ENCODE measurements at regions not wholly inside any gene's neighbourhood (a gene's known extent, or its start where the extent isn't known, plus 50 kb on each side); places are given as distances from the start of the nearest gene placed in this dataset.
"Not testable (repeated sequence)": the region's sequence is repeated elsewhere in the genome, so short reads cannot be mapped to it uniquely, and the experiment has no call there.

DNA sequence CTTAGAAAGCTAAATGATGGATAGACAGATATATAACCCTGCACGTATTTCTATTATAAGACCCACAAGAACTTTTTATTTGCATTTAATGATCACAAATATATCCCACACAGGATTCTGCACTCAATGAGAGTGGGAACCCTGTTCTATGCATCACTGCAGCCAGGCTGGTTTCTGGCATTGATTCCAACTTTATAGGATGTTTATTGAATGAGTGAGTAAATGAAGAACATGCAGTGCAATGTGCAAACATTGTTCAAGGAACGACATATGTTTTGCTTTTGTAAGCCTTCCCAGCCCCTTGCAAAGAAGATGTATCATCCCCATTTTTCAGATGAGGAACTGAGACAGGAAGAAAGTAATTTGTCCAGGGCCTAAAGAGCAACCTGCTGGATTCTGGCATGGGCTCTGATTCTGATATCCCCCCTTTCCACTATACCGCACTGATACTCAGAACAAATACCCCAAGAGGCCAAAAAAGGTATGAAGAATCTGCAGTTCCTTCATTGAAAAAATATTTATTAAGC, 246.3 kb downstream of the LACC1 start:
- DNase-seq (ENCODE audit: low spot score), result no peak

DNA sequence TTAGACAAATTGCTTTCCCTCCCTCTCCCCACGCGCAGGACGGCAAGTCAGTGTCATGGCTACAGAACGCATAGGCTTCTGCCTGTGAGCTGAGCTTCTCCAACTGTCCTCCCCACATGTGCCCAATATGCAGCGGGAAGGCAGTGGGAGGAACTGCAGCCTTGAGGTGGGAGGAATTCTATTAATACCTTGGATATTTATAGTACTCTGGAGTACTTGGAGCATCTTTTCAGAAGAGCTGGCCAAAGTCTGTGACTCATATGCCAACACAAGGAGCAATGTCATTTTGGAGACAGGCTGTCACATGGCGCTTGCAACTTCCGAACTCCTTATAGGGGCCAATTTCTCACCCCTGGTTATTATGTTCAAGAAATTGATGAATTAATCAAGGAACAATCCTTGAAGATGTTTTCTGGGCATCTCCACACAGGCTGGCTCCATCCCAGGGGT, 245.0 kb upstream of the SERP2 start:
- no peak for DNase-seq (ENCODE audit: low spot score)

DNA sequence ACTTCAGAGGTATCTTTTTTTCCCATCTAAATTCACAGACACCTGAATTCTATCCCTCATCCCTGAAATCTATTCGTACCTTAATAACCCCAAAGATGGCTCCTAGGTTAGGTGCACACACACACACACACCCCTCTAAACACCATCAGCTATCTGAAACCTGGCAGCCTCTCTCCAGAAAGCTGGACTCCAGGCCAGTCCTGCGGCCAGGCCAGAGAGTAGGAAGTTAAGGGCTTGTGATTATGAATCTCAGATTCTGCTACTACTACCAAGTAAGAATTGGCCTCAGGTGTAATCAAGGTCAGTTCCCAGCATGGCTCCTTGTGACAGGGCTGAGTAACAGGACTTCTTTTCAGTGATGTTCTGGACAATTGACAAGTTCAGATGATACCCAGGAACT, 244.2 kb upstream of the SERP2 start:
- DNase-seq (ENCODE audit: low spot score), result no peak

DNA sequence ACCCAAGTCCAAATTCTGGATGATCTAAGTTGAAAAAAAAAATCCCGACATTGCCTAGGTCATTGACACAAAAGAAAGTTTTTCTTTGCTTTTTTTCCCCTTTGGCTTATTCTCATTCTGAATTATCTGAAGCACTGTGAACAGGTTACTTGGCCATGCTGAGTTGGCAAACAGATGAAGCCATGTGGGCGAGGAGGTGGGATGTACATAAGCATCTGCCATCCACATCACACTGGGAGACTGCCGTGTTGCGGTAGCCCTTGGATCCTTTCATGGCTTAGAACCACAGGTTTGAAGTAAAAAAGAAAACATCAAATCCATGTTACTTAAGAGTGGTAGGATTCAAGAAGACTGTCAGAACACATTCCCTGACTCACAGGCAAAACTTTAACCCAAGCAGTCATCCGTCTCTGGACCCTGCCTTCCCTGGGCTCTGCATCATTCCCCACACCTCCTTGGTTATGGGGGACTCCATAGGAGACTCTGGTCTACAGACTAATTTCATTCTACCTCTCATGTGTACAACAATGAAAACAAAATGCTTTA, 242.5 kb upstream of the SERP2 start:
- DNase-seq (ENCODE audit: low spot score), result no peak

DNA sequence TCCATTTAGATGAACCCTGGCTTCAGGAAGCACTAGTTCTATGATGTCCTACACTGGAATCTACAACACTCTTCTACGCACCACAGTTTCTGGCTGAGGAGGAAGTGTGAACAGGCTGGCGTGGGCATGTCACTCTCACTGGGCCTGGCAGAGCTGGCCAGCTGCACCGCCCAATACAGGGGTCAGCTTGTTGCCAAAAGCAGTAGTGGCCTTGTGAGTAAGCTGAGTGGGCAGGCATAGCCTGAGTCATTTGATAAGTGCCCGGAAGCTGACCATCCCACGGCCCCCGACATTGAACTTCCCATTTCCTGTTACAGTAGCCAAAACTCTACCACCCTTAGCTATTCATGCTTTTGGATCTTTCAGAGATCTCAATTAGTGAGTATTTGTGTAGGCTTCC, 240.9 kb upstream of the SERP2 start:
- DNase-seq (ENCODE audit: low spot score), result peak; percentile 9

DNA sequence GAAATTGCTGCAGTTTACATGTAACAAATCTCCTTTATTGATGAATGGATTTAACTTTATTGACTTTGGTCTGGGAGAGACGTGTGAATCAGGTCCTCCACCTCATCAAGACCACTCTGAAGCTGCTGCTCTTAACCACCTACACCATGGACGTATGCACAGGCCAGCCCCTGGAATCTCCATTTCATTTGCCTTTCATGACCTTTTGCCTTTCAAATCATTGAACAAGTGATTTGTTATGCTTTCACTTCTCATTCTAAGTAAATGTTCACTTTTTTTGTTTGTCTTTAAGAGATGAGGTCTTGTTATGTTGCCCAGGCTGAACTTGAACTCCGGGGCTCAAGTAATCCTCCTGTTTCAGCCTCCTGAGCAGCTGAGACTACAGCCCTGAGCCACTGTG, 240.0 kb upstream of the SERP2 start:
- DNase-seq (ENCODE audit: low spot score), result no peak

DNA sequence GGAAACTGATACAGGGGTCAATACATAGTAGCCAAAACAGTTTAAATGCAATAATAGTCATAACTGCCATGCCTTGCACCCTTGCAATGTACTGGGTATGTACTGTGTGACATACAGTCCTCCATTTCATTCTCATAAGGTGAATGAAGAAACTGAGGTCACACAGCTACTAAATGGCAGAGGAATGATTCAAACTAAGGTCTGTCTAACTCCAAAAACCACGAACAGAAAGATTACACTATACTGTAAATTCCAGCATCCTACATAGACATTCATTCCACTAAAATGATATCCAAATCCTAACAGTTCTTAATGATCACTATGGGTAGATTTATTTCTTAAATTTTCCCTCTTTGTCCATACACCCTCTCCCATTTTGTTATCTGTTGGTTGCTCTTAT, 238.1 kb upstream of the SERP2 start:
- no peak for DNase-seq (ENCODE audit: low spot score)

DNA sequence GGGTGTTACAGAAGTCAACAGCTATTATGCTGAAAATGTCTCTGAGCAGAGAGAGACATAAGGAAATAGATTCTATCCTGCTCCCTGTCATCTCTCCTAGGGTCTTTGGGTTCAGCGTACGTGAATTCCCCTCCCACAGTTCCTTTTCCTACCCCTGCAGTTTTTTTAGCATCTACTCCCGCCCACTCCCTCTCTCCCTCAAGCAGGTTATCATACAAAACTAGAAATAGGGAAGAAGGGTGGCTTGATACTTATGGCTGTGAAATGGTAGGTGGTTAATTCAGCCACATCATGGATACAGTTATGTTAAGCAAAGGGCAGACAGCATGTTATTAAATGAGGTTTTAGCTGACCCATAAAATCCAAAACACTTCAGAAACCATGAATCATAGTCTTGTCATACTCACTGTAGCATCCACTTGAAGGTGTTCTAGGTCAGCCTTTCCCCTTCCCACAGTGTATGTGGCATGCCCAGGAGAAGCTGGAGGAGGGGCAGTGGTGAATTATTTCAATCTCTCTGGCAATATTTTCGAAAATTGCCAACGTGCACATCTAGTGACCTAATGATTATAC, 236.8 kb upstream of the SERP2 start:
- no peak for DNase-seq (ENCODE audit: low spot score)

DNA sequence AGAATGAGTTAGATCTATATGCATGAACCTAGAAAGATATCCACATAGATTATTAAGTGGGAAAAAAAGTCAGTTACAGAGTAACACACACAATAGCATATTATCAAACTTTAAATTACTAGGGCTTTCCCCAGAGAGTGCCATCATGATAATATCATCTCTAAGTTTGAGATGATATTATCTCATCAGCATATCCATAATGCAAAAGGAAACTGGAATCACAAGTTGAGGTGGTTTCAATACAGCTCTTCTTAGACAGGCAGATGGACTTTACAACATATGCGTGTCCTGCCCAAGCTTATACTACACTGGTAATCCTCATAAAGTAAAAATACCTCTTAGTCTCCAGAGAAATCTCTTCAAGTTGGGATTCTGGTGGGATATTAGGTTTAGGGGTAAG, 236.2 kb upstream of the SERP2 start:
- DNase-seq (ENCODE audit: low spot score), result no peak

DNA sequence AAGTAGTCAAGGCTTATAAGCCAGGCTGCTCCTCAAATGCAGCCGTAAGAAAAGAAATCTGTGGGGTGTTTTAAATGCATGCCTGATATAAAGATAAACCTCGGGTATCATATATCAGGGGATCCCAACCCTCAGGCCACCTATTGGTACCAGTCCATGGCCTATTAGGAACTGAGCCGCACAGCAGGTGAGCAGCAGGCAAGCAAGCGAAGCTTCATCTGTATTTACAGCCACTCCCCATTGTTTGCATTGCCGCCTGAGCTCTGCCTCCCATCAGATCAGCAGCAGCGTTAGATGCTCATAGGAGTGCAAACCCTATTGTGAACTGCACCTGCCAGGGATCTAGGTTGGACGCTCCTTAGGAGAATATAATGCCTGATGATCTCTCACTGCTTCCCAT, 233.5 kb upstream of the SERP2 start:
- DNase-seq (ENCODE audit: low spot score), result no peak

DNA sequence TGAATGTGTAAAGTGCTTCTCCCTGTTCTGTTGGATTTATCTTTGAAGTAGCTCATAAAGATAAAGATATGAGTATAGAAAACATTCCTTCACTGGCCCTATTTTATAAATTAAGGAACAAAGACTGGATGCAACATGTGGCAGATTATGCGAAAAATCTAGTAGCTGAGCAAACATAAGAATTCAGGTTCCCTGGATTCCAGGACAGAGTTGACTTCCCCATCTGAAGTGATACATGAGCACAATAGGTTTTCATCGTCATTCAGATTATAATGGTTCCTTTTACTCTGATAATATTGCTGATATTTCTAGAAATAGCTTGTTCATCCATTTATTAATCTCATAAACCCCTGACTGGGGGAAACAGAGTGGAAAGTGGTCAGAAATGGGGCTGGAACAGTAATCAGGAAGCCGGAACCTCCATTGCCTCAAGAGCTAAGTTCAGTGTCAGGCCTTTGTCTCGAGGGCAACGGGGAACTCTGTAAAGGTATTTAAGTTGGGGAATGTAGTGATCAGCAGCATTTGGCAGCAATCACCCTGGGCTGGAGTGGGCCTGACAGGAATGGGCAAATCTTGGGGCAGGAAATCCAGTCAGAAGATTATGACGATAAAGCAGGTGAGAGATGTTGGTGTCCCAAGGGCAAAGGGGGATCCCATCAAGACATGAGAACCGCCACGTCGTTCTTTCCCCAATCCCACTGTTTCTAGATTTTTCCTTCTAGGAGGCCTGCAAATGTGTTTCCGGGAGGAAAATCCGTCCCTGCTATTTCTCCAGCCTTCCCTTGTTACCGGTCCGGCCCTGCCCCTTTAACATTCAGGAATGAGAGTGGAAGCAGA, 232.5 kb upstream of the SERP2 start:
- DNase-seq (ENCODE audit: low spot score), result peak; percentile 19

DNA sequence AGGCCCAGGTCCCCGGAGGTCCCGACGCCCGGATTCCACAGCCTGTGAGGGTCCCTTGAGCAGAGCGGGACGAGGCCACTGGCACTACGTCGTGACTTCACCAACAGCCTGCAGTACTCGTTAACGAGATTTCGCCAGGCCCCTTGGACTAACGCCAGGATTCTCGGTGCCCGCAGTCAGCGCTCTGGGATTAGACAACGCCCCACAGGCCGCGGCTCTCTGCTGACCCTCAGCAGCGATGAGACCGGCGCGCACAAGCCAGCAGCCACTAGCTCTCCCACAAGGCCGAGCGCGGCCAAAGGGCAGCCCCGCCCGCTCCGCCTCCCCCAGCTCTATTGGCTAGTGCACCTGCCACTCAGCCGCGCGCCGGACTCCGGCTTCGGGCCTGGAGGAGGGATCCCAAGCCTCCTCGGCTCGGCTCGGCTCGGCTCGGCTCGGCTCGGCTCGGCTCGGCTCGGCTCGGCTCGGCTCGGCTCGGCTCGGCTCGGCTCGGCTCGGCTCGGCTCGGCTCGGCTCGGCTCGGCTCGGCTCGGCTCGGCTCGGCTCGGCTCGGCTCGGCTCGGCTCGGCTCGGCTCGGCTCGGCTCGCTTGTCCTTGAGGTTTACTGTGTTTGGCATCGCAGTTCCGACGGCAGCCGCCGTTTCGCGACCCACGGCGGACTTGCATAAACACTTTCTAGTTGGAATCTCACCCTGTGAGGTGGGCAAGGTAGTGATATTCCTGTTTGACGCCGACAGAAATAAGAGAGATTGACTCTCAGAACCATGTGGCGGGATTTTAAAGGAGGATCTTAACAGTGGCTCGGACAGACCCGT, 231.7 kb upstream of the SERP2 start:
- peak; percentile 98 for DNase-seq (ENCODE audit: low spot score)

DNA sequence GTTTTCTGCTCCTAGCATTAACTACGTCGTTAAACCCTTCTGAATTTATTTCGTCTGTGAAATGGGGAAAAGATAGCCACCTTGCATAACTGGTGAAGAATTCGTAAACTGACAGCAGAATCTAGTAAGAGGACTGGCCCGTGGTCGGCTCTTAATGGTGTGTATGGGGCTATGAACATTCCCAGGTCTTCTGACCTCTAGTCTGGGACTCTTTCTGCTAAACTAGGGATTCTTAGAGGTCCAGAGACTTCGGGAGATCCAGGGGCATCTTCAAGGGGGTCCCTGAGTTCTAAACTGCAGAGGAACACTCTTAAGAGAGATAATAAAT, 231.1 kb upstream of the SERP2 start:
- DNase-seq (ENCODE audit: low spot score), result no peak

DNA sequence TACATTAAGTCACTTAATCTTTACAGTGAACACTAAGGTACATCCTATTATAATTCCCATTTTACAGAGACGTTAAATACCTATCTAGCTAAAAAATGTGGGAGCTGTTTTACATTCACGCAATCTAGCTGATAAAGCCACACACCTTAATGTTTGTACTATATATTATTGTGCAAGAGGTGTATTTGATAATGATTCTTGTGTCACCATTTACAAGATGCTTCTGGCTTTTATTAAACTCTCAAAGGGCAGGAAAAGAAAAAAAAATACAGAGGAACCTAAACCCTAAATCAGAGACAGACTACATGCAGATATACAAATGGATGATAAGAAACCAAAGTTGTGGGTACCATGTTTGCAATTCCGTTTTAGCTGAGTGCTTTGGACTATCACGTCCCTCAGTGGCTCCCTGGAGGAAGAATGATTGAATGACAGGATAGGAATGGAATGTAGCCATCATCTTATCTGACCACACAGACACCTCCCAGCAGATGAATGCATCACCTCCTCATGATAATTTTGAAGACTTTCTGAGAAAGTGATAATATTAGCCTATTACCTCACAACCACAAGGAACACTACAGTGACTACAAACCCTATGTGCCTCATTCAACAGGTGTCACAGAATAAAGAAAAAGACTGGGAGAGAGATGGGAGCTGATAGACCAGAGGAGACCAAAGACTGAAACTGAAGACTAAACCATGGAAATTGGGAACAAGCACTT, 230.5 kb upstream of the SERP2 start:
- peak; percentile 80 for DNase-seq (ENCODE audit: low spot score)

DNA sequence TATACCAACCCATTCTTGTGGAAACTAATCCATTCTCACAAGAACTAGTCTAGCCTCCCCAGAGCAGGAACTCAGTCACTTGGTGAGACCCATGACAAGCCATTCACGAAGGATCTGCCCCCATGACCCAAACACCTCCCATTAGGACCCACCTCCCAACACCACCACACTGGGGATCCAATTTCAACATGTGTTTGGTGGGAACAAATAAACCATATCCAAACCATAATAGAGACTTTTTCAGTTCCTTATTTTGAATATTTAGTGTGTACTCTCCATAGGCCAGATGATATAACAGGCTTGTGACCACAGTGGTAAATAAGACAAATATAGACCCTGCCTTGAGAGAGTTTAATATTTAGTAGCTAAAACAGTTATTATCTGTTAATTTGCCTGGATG, 227.5 kb upstream of the SERP2 start:
- no peak for DNase-seq (ENCODE audit: low spot score)

DNA sequence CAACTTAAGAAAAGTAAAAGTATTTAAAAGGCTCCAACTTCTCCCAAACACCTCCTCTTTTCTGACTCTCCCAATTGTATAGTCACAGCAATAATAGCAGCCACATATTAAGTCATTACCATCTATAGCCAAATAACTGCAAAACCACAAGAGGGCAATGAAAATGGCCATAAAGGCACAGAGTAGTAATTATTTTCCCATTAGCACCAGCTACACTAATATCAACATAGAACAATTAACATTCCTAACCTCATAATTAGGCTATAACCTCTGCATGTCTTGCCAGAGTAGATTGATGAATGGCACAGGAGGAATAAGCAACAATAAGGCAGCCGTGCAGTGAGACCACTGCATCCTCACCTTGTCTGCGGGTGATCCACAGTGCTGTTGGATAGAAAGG, 226.4 kb upstream of the SERP2 start:
- no peak for DNase-seq (ENCODE audit: low spot score)

DNA sequence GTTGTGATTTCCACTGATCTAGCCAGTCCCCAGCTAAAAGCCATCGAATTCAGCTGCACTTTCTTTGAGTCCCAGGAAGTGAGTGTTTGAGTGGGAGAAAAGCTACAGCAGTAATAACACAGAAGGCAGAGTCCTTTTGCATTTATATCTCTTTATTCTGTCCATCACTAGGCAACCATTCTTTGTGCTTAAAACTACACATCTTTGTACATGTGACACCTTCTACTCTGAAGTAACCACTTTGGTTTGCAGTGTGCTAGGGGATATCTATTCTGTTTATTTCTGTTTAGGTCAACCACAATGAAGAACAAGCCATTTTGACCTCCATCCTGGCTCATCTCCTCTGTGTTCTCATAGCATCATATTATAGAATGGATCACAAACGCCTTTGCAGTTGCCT, 226.0 kb upstream of the SERP2 start:
- no peak for DNase-seq (ENCODE audit: low spot score)

DNA sequence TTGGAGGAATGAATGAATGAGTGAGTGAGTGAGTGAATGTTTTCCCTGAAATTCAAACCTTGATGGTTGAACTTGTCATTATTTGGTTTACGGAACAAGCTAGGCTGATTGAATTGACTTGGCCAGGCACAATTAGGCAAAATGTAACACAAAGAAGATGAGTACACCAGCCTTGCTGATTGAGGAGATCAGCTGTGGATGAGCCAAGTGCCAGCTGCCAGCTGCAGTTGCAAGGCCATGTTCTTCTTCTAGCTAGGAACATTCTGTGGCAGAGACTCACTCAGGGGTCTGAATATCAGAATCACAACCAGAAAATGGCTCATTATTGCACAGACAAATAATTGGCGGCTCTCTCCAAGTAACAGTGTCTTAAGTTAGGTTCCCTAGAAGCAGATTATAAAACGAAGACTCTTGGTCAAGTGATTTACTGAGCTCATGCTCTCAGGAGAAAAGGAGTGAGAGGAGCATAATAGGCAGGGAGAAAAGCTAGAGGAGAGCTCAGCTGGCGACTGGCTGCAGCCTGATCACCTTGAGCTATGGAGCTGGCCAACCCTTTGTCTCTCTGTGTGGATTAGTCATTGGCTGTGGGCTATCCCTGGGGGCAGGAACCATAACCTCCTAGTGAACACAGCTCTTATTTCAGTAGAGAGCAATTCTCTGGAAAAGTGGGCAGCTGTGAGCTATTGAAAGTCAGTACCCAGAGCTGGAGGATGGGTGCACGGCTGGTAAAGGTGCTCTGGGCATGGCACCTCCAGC, 225.3 kb upstream of the SERP2 start:
- no peak for DNase-seq (ENCODE audit: low spot score)

DNA sequence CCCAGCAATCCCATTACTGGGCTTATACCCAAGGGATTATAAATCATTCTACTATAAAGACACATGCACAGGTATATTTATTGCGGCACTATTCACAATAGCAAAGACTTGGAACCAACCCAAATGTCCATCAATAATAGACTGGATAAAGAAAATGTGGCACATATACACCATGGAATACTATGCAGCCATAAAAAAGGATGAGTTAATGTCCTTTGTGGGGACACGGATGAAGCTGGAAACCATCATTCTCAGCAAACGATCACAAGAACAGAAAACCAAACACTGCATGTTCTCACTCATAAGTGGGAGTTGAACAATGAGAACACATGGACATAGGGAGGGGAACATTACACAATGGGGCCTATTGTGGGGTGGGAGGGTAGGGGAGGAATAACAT, 224.4 kb upstream of the SERP2 start:
- DNase-seq (ENCODE audit: low spot score), result not testable (repeated sequence)

DNA sequence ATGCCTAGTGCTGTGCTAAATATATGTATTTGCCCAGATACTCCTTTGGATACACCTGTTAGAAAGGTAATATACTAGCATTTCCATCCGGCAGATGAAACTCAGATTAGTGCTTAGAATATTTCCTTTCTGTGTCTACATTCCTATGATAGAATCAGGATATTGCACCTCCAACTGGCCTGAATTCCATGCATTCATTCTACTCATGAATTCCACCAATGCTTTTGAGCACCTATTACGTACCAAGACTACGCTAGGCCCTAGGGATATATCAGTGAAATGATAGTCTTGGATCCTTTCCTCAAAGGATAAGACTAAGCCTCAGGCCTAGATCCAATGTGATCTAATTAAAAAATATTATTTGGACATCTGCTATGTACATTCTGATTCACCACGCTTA, 223.8 kb upstream of the SERP2 start:
- no peak for DNase-seq (ENCODE audit: low spot score)

DNA sequence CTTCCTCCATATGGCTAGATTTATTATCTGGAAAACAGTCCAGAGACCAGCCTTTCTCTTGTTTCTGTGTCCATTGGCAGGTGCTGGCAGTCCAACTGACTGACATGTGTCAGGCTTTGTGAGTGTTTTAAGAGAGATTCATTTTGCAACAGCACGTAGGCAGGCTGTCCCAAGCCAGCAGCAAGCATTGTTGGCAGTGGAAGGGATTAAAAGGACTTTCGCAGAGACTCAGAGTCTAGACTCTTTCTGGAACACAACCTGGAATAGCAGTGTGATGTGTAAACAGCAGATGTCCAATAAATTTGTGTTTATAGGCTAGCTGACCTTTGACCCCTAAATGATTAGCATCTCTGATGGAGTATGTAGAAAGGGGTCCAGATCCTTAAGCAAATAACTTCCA, 222.2 kb upstream of the SERP2 start:
- DNase-seq (ENCODE audit: low spot score), result no peak

Measured in LoVo (cell line).